Stomach (tissue), 4 donors: ENCODE measurements at regions not wholly inside any gene's neighbourhood (a gene's known extent, or its start where the extent isn't known, plus 50 kb on each side); places are given as distances from the start of the nearest gene placed in this dataset.

ENCODE experiments used
- EP300 ChIP-seq: sonication (generic); formaldehyde crosslinking; IDR thresholded peaks from one replicate; pipeline ENCODE4 v1.6.1; 2017; ENCODE audit warnings: antibody characterized with exemption
- POLR2A ChIP-seq, 4 donors: fragments of 450-650 bp; IDR thresholded peaks; one replicate each; pipeline ENCODE4 v1.6.1; 2016; ENCODE audit warnings: antibody characterized with exemption in 4 of 4, control low read depth in 2 of 4, mild to moderate bottlenecking in 1 of 4, moderate library complexity in 1 of 4
- POLR2AphosphoS5 ChIP-seq, 3 donors: sonication (generic); formaldehyde crosslinking; IDR thresholded peaks; one replicate each; pipeline ENCODE4 v1.6.1; 2016; ENCODE audit warnings: antibody characterized with exemption in 3 of 3
- TF ChIP-seq, protein P1 (sequence below), 7 experiments: fragments of 450-650 bp in 4 of 7; fragments of 200-600 bp in 3 of 7; sonication (generic) in 3 of 7; IDR thresholded peaks; one replicate each; pipeline ENCODE4 v1.5.1; 2016 to 2019; ENCODE audit warnings: antibody characterized with exemption in 7 of 7, control low read depth in 2 of 7, mild to moderate bottlenecking in 1 of 7

DNA sequence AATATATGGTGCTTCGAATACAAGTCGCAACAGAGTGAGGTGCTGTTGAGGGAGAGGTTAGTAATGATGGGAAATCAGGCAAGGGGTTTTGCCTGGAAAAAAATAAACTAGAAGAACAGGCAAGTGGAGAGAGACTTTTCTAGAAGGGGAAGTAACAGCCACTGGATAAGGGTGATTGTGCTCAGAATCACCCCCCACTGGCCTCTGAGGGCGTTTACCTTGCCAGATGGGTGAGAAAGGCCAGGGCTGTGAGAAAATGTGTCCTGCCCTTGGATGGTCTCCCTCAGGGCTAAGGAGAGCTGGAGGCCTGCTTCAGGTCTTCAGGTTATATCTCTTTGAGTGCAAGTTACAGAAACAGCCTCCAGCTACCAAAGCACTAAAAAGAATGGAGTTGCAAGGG, 151.8 kb downstream of the MEX3B start:
- TF ChIP-seq POLR2A (IDR thresholded peaks at IDR 0.05), result no peak
- TF ChIP-seq, protein P1, sequence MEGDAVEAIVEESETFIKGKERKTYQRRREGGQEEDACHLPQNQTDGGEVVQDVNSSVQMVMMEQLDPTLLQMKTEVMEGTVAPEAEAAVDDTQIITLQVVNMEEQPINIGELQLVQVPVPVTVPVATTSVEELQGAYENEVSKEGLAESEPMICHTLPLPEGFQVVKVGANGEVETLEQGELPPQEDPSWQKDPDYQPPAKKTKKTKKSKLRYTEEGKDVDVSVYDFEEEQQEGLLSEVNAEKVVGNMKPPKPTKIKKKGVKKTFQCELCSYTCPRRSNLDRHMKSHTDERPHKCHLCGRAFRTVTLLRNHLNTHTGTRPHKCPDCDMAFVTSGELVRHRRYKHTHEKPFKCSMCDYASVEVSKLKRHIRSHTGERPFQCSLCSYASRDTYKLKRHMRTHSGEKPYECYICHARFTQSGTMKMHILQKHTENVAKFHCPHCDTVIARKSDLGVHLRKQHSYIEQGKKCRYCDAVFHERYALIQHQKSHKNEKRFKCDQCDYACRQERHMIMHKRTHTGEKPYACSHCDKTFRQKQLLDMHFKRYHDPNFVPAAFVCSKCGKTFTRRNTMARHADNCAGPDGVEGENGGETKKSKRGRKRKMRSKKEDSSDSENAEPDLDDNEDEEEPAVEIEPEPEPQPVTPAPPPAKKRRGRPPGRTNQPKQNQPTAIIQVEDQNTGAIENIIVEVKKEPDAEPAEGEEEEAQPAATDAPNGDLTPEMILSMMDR (IDR thresholded peaks at IDR 0.05), result no peak
- TF ChIP-seq POLR2AphosphoS5 (IDR thresholded peaks at IDR 0.05), result no peak
- no peak for TF ChIP-seq EP300
